HTR-8/SVneo (cell line): ENCODE measurements at regions not wholly inside any gene's neighbourhood (a gene's known extent, or its start where the extent isn't known, plus 50 kb on each side); places are given as distances from the start of the nearest gene placed in this dataset.
A peak's percentile ranks its signal among the peaks of the same experiment; 100 is the strongest.

Source experiments
- DNase-seq: peaks from one replicate; pipeline ENCODE4 v3.0.0; 2011; ENCODE audit warnings: low spot score, mixed read lengths; ENCODE audit not compliant: insufficient read length
- FAIRE-seq: peaks from 2 replicates; lab custom pipeline; 2011; peaks lifted over from hg19 to GRCh38; lab: Jason Lieb, UNC

- DNase-seq (no peak), FAIRE-seq (no peak)
Measured at GRCh38 chr4:79044141-79044659, 105.0 kb upstream of the PAQR3 start.

- no peak for DNase-seq
- no peak for FAIRE-seq
Measured at GRCh38 chr4:79043138-79043537, 103.9 kb upstream of the PAQR3 start.

- peak; percentile 0 for DNase-seq
- FAIRE-seq: no peak
Measured at GRCh38 chr4:79042079-79042674, 102.9 kb upstream of the PAQR3 start.

- no peak for DNase-seq
- no peak for FAIRE-seq
Measured at GRCh38 chr4:79034544-79034943, 95.3 kb upstream of the PAQR3 start.

GRCh38 chr4:79030973-79031372 lies 91.7 kb upstream of the PAQR3 start:
- FAIRE-seq (no peak), DNase-seq (no peak)

GRCh38 chr4:79027656-79028055 lies 88.4 kb upstream of the PAQR3 start:
- DNase-seq (no peak), FAIRE-seq (no peak)

- DNase-seq (no peak), FAIRE-seq (no peak)
Measured at GRCh38 chr4:79025170-79025569, 85.9 kb upstream of the PAQR3 start.

- no peak for FAIRE-seq
Measured at GRCh38 chr4:79023799-79024770, 84.8 kb upstream of the PAQR3 start.

GRCh38 chr4:79022529-79022928 lies 83.3 kb upstream of the PAQR3 start:
- FAIRE-seq (no peak), DNase-seq (no peak)

More at GRCh38 chr4:79023799-79024770, 84.8 kb upstream of the PAQR3 start:
- DNase-seq: no peak

GRCh38 chr4:79017481-79017880 lies 78.2 kb upstream of the PAQR3 start:
- no peak for DNase-seq
- FAIRE-seq: no peak

- DNase-seq (no peak), FAIRE-seq (no peak)
Measured at GRCh38 chr4:79016878-79017277, 77.6 kb upstream of the PAQR3 start.

GRCh38 chr4:79015411-79015810 lies 76.2 kb upstream of the PAQR3 start:
- DNase-seq (no peak), FAIRE-seq (no peak)

GRCh38 chr4:79014230-79014629 lies 75.0 kb upstream of the PAQR3 start:
- no peak for DNase-seq
- FAIRE-seq: no peak

GRCh38 chr4:79013756-79014155 lies 74.5 kb upstream of the PAQR3 start:
- DNase-seq (no peak), FAIRE-seq (no peak)

GRCh38 chr4:78990938-78991810 lies 51.9 kb upstream of the PAQR3 start:
- no peak for DNase-seq
- FAIRE-seq: no peak

GRCh38 chr4:78989697-78990270 lies 50.5 kb upstream of the PAQR3 start:
- DNase-seq (no peak), FAIRE-seq (no peak)
